ENCODE measurements at regions not wholly inside any gene's neighbourhood (a gene's known extent, or its start where the extent isn't known, plus 50 kb on each side); places are given as distances from the start of the nearest gene placed in this dataset.

DNA sequence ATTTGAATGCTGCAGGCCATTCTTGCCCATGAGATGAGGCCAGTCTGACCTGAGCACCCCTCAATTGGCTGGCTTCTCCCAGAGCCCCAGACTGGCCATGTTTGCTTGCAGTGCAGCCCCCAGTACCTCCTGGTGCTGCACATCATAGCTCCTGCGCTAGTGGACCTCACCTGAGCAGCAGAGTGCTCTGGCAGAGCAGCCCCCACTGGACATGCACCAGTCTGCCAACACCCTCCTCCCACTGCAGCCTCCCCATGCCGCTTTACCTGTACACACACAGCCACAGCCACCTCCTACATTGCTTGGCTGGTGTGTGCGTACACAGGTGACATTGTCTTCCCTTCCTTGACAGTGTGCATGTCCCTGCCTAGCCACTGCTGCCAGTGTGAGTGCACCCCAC lies 940.2 kb downstream of the EFNA5 start:
- Mint-ChIP-seq H3K27ac (no peak overlapping the region), H3K36me3 (ENCODE audit: low read depth) (no peaks in the 10 kb centered on the region), H3K9me3 (peaks cover 23% of the 10 kb centered on the region), H3K4me1 (no peaks in the 10 kb centered on the region), H3K27me3 (ENCODE audit: insufficient read depth) (no peaks in the 10 kb centered on the region), H3K4me3 (no peak overlapping the region)
- no peak overlapping the region for H3K9ac ChIP-seq (ENCODE audit: extremely low read depth, low read length, poor library complexity, severe bottlenecking)
- no peak overlapping the region for H3K4me3 ChIP-seq (ENCODE audit: low read length)
- H3K36me3 ChIP-seq (ENCODE audit: control insufficient read depth, insufficient read depth, low read length) = no peaks in the 10 kb centered on the region
- H3K4me1 ChIP-seq (ENCODE audit: control insufficient read depth, insufficient read depth, low read length) = no peaks in the 10 kb centered on the region
- TF ChIP-seq, protein P1, sequence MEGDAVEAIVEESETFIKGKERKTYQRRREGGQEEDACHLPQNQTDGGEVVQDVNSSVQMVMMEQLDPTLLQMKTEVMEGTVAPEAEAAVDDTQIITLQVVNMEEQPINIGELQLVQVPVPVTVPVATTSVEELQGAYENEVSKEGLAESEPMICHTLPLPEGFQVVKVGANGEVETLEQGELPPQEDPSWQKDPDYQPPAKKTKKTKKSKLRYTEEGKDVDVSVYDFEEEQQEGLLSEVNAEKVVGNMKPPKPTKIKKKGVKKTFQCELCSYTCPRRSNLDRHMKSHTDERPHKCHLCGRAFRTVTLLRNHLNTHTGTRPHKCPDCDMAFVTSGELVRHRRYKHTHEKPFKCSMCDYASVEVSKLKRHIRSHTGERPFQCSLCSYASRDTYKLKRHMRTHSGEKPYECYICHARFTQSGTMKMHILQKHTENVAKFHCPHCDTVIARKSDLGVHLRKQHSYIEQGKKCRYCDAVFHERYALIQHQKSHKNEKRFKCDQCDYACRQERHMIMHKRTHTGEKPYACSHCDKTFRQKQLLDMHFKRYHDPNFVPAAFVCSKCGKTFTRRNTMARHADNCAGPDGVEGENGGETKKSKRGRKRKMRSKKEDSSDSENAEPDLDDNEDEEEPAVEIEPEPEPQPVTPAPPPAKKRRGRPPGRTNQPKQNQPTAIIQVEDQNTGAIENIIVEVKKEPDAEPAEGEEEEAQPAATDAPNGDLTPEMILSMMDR (conservative IDR thresholded peaks at IDR 0.05) = no peak
- WGBS, 2 experiments (ENCODE audit: insufficient coverage in 1 of 2, insufficient read length in 1 of 2) = 60% methylated on average over 3 of the region's 3 CpGs; no CpG with 5 or more reads in 1 of the 2 experiments
- no peaks in the 10 kb centered on the region for H3K9me3 ChIP-seq (ENCODE audit: control insufficient read depth, low read length)
- no peaks in the 10 kb centered on the region for H3K27me3 ChIP-seq (ENCODE audit: control insufficient read depth, insufficient read depth, low read length, poor library complexity, severe bottlenecking)
- no peak overlapping the region for H3K27ac ChIP-seq (ENCODE audit: low read depth, low read length)
- no peak for DNase-seq

DNA sequence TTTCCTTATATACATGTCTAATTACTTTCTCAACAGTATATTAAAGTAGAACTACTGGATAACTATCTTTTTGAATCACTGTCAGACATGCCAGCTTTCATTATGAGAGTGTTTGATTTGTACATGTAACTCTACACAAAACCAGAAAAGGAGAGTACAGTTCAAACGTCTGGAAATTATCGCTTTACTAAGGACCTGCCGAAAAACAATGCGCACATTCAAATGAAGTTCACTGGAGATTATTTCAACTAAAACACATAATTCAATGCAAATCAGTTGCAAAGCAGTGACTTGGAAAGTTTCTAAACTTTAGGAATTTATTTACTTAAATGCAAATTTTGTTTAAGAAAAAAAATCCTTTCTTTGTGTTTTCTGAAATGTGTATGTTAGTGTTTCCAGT lies 942.5 kb downstream of the EFNA5 start:
- Histone ChIP-seq H3K4me1 (ENCODE audit: control insufficient read depth, insufficient read depth, low read length) (no peaks in the 10 kb centered on the region), H3K4me3 (ENCODE audit: low read length) (no peak overlapping the region), H3K9me3 (ENCODE audit: control insufficient read depth, low read length) (no peaks in the 10 kb centered on the region), H3K36me3 (ENCODE audit: control insufficient read depth, insufficient read depth, low read length) (no peaks in the 10 kb centered on the region), H3K9ac (ENCODE audit: extremely low read depth, low read length, poor library complexity, severe bottlenecking) (no peak overlapping the region), H3K27me3 (ENCODE audit: control insufficient read depth, insufficient read depth, low read length, poor library complexity, severe bottlenecking) (no peaks in the 10 kb centered on the region), H3K27ac (ENCODE audit: low read depth, low read length) (no peak overlapping the region)
- Mint-ChIP-seq H3K4me3 (no peak overlapping the region), H3K36me3 (ENCODE audit: low read depth) (no peaks in the 10 kb centered on the region), H3K27ac (no peak overlapping the region), H3K9me3 (peaks cover 8% of the 10 kb centered on the region), H3K4me1 (no peaks in the 10 kb centered on the region), H3K27me3 (ENCODE audit: insufficient read depth) (no peaks in the 10 kb centered on the region)
- DNase-seq = no peak
- TF ChIP-seq, protein P1 (conservative IDR thresholded peaks at IDR 0.05) = no peak
- 99% methylated on average over 4 of the region's 4 CpGs; no CpG with 5 or more reads in 1 of the 2 experiments for WGBS, 2 experiments (ENCODE audit: insufficient coverage in 1 of 2, insufficient read length in 1 of 2)

GRCh38 chr5:106727071-106727470 lies 943.7 kb downstream of the EFNA5 start:
- H3K4me3 Mint-ChIP-seq = no peak overlapping the region
- Histone ChIP-seq H3K9me3 (ENCODE audit: control insufficient read depth, low read length) (no peaks in the 10 kb centered on the region), H3K36me3 (ENCODE audit: control insufficient read depth, insufficient read depth, low read length) (no peaks in the 10 kb centered on the region), H3K27ac (ENCODE audit: low read depth, low read length) (no peak overlapping the region), H3K9ac (ENCODE audit: extremely low read depth, low read length, poor library complexity, severe bottlenecking) (no peak overlapping the region), H3K4me3 (ENCODE audit: low read length) (no peak overlapping the region), H3K27me3 (ENCODE audit: control insufficient read depth, insufficient read depth, low read length, poor library complexity, severe bottlenecking) (no peaks in the 10 kb centered on the region), H3K4me1 (ENCODE audit: control insufficient read depth, insufficient read depth, low read length) (no peaks in the 10 kb centered on the region)
- WGBS, 2 experiments (ENCODE audit: insufficient coverage in 1 of 2, insufficient read length in 1 of 2) = 99 to 100% methylated on average over 2 of the region's 2 CpGs
- no peak overlapping the region for H3K27ac Mint-ChIP-seq
- DNase-seq = no peak
- TF ChIP-seq, protein P1 (conservative IDR thresholded peaks at IDR 0.05) = no peak
- H3K4me1 Mint-ChIP-seq = no peaks in the 10 kb centered on the region
- H3K36me3 Mint-ChIP-seq (ENCODE audit: low read depth) = no peaks in the 10 kb centered on the region
- no peaks in the 10 kb centered on the region for H3K27me3 Mint-ChIP-seq (ENCODE audit: insufficient read depth)
- H3K9me3 Mint-ChIP-seq = no peaks in the 10 kb centered on the region

Measured in endodermal cell (in vitro differentiated cells).